22Rv1 (cell line): ENCODE measurements at regions not wholly inside any gene's neighbourhood (a gene's known extent, or its start where the extent isn't known, plus 50 kb on each side); places are given as distances from the start of the nearest gene placed in this dataset.

Experiments used
- H3K27ac ChIP-seq: fragments of 450-650 bp; 2 replicates; pipeline ENCODE4 v1.5.1; 2017
- CTCF ChIP-seq: fragments of 450-650 bp; IDR thresholded peaks from 2 replicates; pipeline ENCODE4 v1.5.1; 2017; ENCODE audit warnings: mild to moderate bottlenecking
- ZFX ChIP-seq: fragments of 450-650 bp; IDR thresholded peaks from 2 replicates; pipeline ENCODE4 v1.6.1; 2017; ENCODE audit warnings: antibody characterized with exemption, borderline replicate concordance

- no peak for TF ChIP-seq CTCF
- no peak overlapping the region for H3K27ac ChIP-seq
Observed at GRCh38 chr6:77026341-77026740, 436.9 kb downstream of the HTR1B start.

- TF ChIP-seq CTCF (no peak), ZFX (no peak)
- H3K27ac ChIP-seq, result no peak overlapping the region
Observed at GRCh38 chr6:77025736-77026223, 437.5 kb downstream of the HTR1B start.

GRCh38 chr6:77021778-77022177, 441.5 kb downstream of the HTR1B start:
- no peak for TF ChIP-seq CTCF
- no peak for TF ChIP-seq ZFX
- no peak overlapping the region for H3K27ac ChIP-seq

- H3K27ac ChIP-seq, result no peak overlapping the region
- no peak; the same call in 1 of the 2 replicates for TF ChIP-seq CTCF
- TF ChIP-seq ZFX, result no peak
Observed at GRCh38 chr6:77021232-77021631, 442.1 kb downstream of the HTR1B start.

- TF ChIP-seq ZFX (no peak), CTCF (no peak)
- H3K27ac ChIP-seq, result no peak overlapping the region
Observed at GRCh38 chr6:77019081-77019480, 444.2 kb downstream of the HTR1B start.

GRCh38 chr6:77017537-77017936, 445.8 kb downstream of the HTR1B start:
- no peak overlapping the region for H3K27ac ChIP-seq
- TF ChIP-seq CTCF (no peak), ZFX (no peak)

- no peak overlapping the region for H3K27ac ChIP-seq
- no peak for TF ChIP-seq CTCF
- no peak for TF ChIP-seq ZFX
Observed at GRCh38 chr6:77015350-77015749, 447.9 kb downstream of the HTR1B start.
